GM21737 (cell line): ENCODE measurements at regions not wholly inside any gene's neighbourhood (a gene's known extent, or its start where the extent isn't known, plus 50 kb on each side); places are given as distances from the start of the nearest gene placed in this dataset.
"Not testable (repeated sequence)": the region's sequence is repeated elsewhere in the genome, so short reads cannot be mapped to it uniquely, and the experiment has no call there.

Source experiments
- ATAC-seq: cut with Tn5 transposase; IDR thresholded peaks from one replicate; pipeline ENCODE4 v1.9.1; 2021; ENCODE audit warnings: mild to moderate bottlenecking, moderate library complexity; ENCODE audit not compliant: unreplicated experiment

- ATAC-seq: no peak
These were observed 852.2 kb upstream of the NDST4 start for GRCh38 chr4:115965588-115965987.

DNA sequence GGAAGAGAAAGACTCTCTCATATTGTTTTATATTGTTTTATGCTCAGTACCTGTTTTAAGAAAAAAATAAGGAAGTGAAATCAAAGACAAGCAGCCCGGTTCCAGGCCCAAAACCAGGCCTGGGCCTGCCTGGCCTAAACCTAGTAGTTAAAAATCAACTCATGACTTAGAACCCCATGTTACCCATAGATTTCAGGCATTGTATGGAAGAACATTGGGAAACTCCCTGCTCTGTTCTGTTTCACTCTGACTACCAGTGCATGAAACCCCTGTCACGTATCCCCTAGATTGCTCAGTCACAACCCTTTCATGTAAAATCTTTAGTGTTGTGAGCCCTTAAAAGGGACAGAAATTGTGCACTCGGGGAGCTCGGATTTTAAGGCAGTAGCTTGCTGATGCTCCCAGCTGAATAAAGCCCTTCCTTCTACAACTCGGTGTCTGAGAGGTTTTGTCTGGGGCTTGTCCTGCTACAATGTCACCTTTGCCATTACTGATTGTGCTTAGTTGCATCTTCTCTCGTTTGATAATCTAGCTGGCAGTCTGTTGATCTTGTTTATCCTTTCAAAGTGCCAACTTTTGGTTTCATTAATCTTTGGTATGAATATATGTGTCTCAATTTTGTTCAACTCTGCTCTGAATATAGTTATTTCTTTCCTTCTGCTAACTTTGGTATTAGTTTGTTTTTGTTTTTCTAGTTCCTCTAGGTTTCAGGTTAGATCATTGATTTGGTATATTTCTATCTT lies 842.8 kb upstream of the NDST4 start:
- ATAC-seq: not testable (repeated sequence)

DNA sequence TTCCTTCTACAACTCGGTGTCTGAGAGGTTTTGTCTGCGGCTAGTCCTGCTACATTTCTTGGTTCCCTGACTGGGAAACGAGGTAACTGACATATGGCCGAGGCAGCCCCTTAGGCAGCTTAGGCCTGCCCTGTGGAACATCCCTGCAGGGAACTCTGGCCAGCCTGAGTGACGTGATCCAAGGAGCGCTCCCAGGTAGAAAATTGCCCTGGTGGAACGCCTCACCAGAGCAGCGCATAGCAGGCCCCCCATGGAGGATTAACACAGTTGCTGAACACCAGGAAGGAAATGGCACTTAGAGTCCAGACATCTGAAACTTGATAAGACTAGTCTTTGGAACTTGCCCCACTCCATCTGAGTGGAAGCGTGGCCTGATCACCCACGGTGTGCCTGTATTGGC lies 837.4 kb upstream of the NDST4 start:
- no peak for ATAC-seq

DNA sequence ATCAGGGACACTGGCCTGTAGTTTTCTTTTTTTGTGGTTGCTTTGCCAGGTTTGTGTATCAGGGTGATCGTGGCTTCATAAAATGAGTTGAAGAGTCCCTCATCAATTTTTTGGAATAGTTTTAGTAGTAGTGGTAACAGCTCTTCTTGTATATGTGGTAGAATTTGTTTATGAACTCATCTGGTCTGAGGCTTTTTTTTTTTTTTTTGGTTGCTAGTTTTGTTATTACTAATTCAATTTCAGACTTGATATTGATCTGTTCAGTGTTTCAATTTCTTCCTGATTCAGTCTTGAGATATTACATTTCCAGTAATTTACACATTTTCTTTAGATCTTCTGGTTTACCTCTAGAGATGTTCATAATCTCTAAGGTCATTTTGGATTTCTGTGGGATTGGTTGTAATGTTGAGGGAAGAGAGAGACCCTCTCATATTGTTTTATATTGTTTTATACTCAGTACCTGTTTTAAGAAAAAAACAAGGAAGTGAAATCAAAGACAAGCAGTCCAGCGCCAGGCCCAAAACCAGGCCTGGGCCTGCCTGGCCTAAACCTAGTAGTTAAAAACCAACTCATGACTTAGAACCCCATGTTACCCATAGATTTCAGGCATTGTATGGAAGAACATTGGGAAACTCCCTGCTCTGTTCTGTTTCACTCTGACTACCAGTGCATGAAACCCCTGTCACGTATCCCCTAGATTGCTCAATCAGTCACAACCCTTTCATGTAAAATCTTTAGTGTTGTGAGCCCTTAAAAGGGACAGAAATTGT lies 836.7 kb upstream of the NDST4 start:
- ATAC-seq: not testable (repeated sequence)

GRCh38 chr4:115945026-115945425 lies 831.6 kb upstream of the NDST4 start:
- no peak for ATAC-seq

GRCh38 chr4:115944146-115944905 lies 830.9 kb upstream of the NDST4 start:
- ATAC-seq: no peak

DNA sequence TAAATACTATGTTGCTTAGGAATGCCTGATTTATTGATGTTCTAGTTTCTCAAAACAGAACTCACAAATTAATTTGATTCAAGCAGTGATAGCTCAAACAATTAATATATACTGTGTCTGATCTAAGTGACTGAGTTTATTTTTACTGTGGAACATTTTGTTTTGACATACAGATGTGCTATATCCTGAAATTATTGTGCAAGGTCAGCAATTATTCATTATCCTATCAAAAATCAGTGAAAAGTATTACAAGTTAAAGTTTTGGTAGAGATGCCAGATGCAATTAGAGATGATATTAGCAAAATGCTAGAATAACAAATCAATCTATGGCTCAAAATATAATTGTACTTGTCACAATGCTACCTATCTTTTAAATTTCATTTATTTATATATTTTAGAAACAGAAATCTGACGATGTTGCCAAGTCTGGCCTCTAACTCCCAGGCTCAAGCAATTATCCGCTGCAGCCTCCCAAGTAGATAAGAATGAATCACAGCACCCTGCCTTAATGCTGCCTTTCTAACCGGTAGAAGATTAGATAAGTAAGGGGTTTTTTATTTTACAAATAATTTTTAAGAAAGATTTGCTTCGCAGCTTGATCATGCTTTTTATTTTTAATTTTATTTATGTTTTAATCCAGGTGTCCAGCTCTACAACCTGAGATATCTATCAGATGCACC lies 825.5 kb upstream of the NDST4 start:
- ATAC-seq: no peak

- no peak for ATAC-seq
These were observed 816.0 kb upstream of the NDST4 start for GRCh38 chr4:115929373-115929772.

DNA sequence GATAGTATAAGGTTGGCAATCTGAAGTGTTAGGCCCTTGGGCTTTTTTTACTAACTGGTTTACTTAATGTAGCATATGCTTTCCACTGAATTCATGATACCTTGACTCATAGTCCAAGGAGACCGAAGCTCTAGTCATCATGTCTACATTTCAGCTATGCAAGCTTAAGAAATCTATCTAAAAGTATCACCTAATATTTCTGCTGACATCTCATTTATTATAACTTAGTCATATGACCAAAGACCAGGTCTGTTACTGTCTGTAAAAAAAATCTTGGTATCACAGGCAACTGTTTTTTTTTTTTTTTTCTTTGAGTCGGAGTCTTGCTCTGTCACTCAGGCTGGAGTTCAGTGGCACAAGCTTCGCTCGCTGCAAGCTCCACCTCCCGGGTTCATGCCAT lies 814.0 kb upstream of the NDST4 start:
- no peak for ATAC-seq

DNA sequence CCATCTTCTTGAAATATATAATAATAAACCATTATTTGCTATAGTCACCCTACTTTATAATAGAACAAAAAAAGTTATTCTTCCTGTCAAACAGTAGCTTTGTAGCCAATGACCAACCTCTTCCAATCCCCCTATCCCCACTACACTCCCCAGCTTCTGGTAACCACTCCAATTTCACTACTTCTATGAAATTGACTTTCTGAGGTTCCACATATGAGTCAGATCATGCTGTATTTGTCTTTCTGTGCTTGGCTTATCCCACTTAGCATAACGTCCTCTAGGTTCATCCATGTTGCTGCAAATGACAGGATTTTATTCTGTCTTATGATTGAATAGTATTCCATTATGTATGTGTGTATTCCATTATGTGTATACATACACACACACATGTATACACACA lies 809.7 kb upstream of the NDST4 start:
- no peak for ATAC-seq

GRCh38 chr4:115920637-115921036 lies 807.2 kb upstream of the NDST4 start:
- ATAC-seq: no peak

- ATAC-seq: no peak
These were observed 804.7 kb upstream of the NDST4 start for GRCh38 chr4:115918149-115918548.

DNA sequence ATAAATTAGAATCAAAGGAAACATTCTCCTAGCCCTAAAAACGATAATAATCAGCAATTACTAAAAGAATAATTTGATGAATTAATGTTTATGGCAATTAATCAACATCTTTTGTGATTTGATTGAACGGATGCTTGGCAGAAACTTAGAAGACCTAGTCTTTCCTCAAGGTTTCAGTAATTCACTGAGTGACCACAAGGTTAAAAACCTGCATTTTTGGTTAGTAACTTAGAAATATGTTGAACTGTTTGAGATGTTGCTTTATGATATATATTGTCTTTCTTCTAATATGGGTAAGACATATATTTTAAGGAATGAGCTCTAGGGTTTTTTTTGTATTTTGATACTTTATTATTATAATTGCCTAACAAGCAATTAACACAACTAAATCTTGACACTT lies 793.0 kb upstream of the NDST4 start:
- ATAC-seq: no peak

DNA sequence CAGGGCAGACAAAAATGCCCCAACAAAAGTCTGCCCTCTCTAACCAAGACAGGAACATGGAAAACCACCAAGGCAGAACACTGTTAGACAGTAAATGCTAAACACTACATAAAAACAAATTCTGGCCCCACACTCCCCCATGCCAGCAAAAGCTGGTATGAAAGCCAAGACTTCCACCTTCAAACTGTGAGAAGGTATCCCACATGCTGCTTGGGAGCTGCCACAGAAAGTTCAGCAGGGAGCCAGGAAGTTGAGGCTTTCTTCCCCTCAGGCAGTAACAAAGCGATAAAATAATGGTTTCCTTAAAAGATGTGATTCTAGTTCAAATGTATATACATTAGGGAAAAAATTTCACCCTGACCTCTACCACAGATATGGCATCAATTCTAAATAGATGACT lies 770.4 kb upstream of the NDST4 start:
- no peak for ATAC-seq

- no peak for ATAC-seq
These were observed 769.8 kb upstream of the NDST4 start for GRCh38 chr4:115883231-115883630.

DNA sequence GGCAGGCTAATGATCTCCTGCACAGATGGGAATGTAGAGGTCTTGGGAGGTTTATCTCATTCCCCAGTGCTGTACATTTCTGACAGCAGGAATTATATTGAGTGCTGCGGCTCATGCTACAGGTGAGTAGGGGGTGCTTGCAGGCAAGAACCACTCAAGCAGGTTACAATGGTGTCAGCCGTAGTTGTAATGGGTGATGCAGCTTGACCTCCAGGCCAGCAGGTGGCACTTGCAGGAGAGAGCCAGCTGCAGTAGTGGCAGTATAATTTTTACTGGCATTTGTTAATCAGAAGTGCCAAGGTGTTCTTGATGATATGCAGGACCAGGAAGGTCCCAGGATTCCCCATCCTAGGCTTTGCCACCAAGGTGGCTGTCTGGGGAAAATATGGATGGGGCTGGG lies 759.6 kb upstream of the NDST4 start:
- no peak for ATAC-seq

DNA sequence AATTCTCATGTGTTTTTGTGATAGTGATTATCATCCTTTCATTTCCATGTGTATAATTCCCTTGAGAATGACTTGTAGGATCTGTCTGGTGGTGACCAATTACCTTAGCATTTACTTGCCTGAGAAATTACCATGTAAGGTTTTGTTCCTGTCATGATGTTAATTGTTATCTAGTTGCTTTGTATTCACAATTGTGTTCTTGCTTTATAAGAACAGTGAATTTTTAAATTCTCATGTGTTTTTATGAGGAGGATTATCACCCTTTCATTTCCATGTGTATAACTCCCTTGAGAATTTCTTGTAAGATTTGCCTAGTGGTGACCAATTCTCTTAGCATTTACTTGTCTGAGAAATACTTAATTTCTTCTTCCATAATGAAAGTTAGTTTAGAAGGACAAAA lies 758.2 kb upstream of the NDST4 start:
- ATAC-seq: no peak

DNA sequence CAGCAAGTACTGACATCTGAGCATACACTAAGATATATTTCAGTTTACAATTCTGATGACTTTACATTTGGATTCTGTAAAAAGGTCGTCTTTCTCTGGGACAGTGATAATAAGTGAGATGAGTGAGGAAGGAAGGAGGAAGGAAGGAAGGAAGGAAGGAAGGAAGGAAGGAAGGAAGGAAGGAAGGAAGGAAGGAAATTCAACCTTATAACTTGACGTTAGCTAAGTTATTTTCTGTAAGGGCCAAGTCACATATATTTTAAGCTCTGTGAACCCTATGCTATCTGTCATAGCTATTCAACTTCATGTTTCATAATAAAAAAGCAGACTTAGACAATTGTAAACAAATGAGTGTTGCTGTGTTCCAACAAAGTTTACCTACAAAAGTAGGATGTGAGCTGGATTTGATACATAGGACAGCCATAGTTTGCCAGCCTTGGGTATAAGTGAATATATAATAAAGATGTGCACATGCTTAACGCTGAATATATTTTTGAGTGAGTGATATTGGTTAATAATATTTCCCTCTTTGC lies 753.0 kb upstream of the NDST4 start:
- ATAC-seq: no peak

GRCh38 chr4:115865736-115866135 lies 752.3 kb upstream of the NDST4 start:
- ATAC-seq: no peak

- ATAC-seq: no peak
These were observed 739.3 kb upstream of the NDST4 start for GRCh38 chr4:115852767-115853091.
